GM12873 (cell line): ENCODE measurements at regions not wholly inside any gene's neighbourhood (a gene's known extent, or its start where the extent isn't known, plus 50 kb on each side); places are given as distances from the start of the nearest gene placed in this dataset.

ENCODE experiments used
- TF ChIP-seq, protein P1 (sequence below): IDR thresholded peaks from 2 replicates; pipeline ENCODE4 v1.5.1; 2012; ENCODE audit warnings: low read depth, mild to moderate bottlenecking, moderate library complexity, low read length, control low read depth; ENCODE audit not compliant: insufficient read depth; ENCODE audit errors: missing control alignments

DNA sequence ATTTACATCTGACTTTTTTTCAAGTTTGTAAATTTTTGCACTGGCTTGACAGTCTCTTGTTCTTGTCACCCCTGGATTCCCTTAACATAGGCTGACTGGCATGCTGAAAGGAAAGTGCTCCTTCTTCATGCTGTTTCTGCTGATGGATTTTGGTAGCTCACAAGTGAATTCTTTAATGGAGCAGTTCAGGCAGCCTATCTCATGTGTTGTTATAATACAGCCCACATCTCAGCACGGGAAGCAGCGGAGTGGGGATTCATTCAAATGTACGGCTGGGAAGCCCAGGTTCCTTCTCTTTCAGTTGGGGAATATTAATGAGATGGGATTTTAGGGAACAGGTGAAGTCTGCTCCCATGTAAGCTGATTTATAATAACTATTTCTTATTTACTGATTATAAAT, 142.8 kb downstream of the CD8B2 start:
- TF ChIP-seq, protein P1, sequence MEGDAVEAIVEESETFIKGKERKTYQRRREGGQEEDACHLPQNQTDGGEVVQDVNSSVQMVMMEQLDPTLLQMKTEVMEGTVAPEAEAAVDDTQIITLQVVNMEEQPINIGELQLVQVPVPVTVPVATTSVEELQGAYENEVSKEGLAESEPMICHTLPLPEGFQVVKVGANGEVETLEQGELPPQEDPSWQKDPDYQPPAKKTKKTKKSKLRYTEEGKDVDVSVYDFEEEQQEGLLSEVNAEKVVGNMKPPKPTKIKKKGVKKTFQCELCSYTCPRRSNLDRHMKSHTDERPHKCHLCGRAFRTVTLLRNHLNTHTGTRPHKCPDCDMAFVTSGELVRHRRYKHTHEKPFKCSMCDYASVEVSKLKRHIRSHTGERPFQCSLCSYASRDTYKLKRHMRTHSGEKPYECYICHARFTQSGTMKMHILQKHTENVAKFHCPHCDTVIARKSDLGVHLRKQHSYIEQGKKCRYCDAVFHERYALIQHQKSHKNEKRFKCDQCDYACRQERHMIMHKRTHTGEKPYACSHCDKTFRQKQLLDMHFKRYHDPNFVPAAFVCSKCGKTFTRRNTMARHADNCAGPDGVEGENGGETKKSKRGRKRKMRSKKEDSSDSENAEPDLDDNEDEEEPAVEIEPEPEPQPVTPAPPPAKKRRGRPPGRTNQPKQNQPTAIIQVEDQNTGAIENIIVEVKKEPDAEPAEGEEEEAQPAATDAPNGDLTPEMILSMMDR = no peak

DNA sequence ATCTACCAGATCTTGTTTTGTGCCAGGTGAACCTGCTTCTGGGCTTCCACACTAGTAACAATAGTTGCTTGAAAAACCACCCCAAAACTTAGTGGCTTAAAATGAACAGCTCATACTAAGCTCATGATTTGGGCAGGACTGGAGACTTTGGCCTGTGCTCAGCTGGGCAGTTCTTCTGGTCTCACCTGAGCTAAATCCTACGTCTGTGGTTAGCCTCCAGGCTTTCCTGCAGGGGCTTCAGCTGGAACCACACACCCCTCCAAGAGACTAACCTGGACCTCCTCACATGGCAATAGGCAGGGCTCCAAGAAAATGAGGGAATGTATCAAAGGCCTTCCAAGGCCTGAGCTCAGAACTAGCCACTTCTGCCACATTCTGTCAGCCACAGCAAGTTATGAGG, 144.1 kb downstream of the CD8B2 start:
- TF ChIP-seq, protein P1 = no peak

DNA sequence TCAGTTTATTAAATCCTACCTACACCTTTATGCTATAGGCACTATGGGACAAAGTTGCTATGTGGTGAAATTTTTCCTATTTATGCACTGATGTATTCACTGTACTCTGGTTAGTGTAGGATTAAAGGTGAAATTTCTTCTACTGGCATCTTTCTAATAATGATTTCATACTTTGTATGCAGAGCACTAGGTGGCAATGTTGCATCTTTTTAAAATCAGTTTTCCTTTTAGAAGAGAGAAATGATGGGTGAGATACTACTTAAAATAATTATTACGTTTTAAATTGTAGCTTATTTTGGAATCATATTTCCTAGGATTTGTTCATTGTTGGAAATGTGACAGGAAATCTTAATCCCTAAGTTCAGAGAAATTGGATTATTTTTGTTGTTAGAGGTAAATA, 150.9 kb downstream of the CD8B2 start:
- TF ChIP-seq, protein P1 = peak; percentile 15

DNA sequence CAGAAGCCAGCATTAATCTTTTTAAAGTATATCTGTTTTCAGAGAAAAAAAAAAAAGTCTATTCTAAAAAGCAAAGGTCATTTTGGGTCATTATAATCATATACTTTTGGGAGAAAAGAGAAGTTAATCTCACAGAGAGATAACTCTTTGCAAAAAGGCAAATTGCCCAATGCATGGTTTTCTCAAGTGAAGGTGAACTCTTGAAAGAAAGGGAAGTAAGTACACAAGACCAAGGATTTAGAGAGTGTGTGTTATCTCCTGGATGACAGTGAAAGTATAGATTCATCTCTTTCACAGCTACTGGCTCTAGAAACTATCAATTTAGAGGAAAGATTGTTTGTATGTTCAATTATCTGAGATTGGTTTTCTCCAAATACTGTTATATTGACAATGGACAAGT, 151.4 kb downstream of the CD8B2 start:
- TF ChIP-seq, protein P1 = no peak

DNA sequence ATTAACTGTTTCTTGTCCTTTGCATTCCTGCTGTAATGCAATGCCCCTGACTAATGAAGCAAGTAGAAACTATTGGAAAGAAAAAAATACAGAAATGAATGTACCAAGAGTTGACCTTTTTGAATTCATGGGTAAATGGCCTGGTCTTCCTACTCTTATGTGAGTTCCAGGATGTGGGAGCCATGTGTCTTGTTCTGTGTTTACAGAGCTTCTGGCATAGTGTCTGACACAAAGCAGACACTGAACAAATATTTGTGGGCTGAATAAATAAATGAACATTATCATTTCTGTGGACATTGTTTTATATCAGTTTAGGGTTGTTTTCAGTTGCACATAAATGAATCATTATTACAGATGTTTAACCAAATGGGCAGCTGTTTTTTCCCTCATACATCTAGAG, 155.5 kb downstream of the CD8B2 start:
- TF ChIP-seq, protein P1 = no peak

DNA sequence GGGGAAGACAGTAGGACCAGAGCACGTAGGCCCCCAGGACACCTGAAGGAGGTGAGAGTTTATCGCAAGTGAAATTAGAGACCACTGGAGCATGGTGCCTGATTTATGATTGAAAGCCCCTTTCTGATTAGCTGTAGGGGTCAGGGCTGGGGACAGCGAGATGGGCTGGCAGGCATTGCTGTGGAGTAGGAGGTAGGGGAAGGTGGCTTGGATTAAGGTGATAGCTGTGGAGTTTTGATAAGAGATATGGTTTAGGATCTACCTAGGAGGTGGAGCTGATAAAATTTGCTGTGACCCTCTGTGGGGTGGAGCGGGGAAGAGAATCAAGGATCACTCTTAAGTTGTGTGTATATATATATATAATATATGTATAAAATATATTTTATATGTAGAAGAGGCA, 157.5 kb downstream of the CD8B2 start:
- TF ChIP-seq, protein P1 = no peak

DNA sequence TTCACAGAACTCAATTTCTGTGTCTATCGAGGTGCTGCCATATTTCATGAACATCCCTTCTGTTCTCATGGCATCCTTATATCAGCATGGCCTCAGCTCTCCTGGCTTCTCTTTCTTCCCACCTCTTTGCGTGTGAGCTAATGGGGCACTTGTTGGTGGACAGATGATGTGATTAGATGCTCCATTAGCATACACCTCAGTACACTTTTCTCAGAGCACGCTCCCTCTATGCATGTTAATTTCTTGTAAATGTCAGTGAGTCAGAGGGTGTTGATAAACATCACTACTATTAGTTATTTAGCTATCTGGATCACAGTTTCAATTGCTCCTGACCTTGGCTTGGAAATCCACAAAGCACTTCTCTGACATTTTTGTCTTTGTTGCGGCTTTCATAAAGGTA, 159.4 kb downstream of the CD8B2 start:
- TF ChIP-seq, protein P1 = no peak
